ENCODE measurements at regions not wholly inside any gene's neighbourhood (a gene's known extent, or its start where the extent isn't known, plus 50 kb on each side); places are given as distances from the start of the nearest gene placed in this dataset.

GRCh38 chr3:70800951-70801350, 488.5 kb upstream of the MDFIC2 start:
- DNase-seq (ENCODE audit: low spot score) = no peak

GRCh38 chr3:70789878-70790277, 477.4 kb upstream of the MDFIC2 start:
- DNase-seq (ENCODE audit: low spot score) = no peak

- no peak for DNase-seq (ENCODE audit: low spot score)
These were observed 468.4 kb upstream of the MDFIC2 start for GRCh38 chr3:70780790-70781189.

- DNase-seq (ENCODE audit: low spot score) = no peak
These were observed 466.9 kb upstream of the MDFIC2 start for GRCh38 chr3:70779296-70779695.

- no peak for DNase-seq (ENCODE audit: low spot score)
These were observed 463.6 kb upstream of the MDFIC2 start for GRCh38 chr3:70776081-70776480.

- no peak for DNase-seq (ENCODE audit: low spot score)
These were observed 462.8 kb upstream of the MDFIC2 start for GRCh38 chr3:70775257-70775656.

- DNase-seq (ENCODE audit: low spot score) = no peak
These were observed 462.2 kb upstream of the MDFIC2 start for GRCh38 chr3:70774641-70775040.

GRCh38 chr3:70771426-70772147, 459.1 kb upstream of the MDFIC2 start:
- no peak for DNase-seq (ENCODE audit: low spot score)

GRCh38 chr3:70770650-70771049, 458.2 kb upstream of the MDFIC2 start:
- no peak for DNase-seq (ENCODE audit: low spot score)

GRCh38 chr3:70766301-70766700, 453.9 kb upstream of the MDFIC2 start:
- no peak for DNase-seq (ENCODE audit: low spot score)

- no peak for DNase-seq (ENCODE audit: low spot score)
These were observed 451.5 kb upstream of the MDFIC2 start for GRCh38 chr3:70763894-70764293.

- DNase-seq (ENCODE audit: low spot score) = no peak
These were observed 445.2 kb upstream of the MDFIC2 start for GRCh38 chr3:70757658-70758057.

GRCh38 chr3:70755526-70755925, 443.1 kb upstream of the MDFIC2 start:
- no peak for DNase-seq (ENCODE audit: low spot score)

GRCh38 chr3:70754314-70754713, 441.9 kb upstream of the MDFIC2 start:
- no peak for DNase-seq (ENCODE audit: low spot score)

GRCh38 chr3:70753572-70753971, 441.1 kb upstream of the MDFIC2 start:
- no peak for DNase-seq (ENCODE audit: low spot score)

GRCh38 chr3:70752051-70752450, 439.6 kb upstream of the MDFIC2 start:
- no peak for DNase-seq (ENCODE audit: low spot score)

- DNase-seq (ENCODE audit: low spot score) = no peak
These were observed 436.7 kb upstream of the MDFIC2 start for GRCh38 chr3:70749122-70749521.

- no peak for DNase-seq (ENCODE audit: low spot score)
These were observed 436.2 kb upstream of the MDFIC2 start for GRCh38 chr3:70748593-70748992.

- DNase-seq (ENCODE audit: low spot score) = no peak
These were observed 435.4 kb upstream of the MDFIC2 start for GRCh38 chr3:70747847-70748246.

- DNase-seq (ENCODE audit: low spot score) = no peak
These were observed 432.1 kb upstream of the MDFIC2 start for GRCh38 chr3:70744536-70744935.

- DNase-seq (ENCODE audit: low spot score) = no peak
These were observed 431.3 kb upstream of the MDFIC2 start for GRCh38 chr3:70743754-70744153.

GRCh38 chr3:70742081-70742480, 429.6 kb upstream of the MDFIC2 start:
- DNase-seq (ENCODE audit: low spot score) = no peak

GRCh38 chr3:70740872-70741271, 428.4 kb upstream of the MDFIC2 start:
- no peak for DNase-seq (ENCODE audit: low spot score)

- no peak for DNase-seq (ENCODE audit: low spot score)
These were observed 427.6 kb upstream of the MDFIC2 start for GRCh38 chr3:70740071-70740470.
